GM18508 (cell line): ENCODE measurements at regions not wholly inside any gene's neighbourhood (a gene's known extent, or its start where the extent isn't known, plus 50 kb on each side); places are given as distances from the start of the nearest gene placed in this dataset.
"Not testable (repeated sequence)": the region's sequence is repeated elsewhere in the genome, so short reads cannot be mapped to it uniquely, and the experiment has no call there.

Source experiments
- ATAC-seq: cut with Tn5 transposase; IDR thresholded peaks from one replicate; pipeline ENCODE4 v1.9.1; 2021; ENCODE audit warnings: moderate number of reproducible peaks; ENCODE audit not compliant: insufficient read depth, unreplicated experiment

DNA sequence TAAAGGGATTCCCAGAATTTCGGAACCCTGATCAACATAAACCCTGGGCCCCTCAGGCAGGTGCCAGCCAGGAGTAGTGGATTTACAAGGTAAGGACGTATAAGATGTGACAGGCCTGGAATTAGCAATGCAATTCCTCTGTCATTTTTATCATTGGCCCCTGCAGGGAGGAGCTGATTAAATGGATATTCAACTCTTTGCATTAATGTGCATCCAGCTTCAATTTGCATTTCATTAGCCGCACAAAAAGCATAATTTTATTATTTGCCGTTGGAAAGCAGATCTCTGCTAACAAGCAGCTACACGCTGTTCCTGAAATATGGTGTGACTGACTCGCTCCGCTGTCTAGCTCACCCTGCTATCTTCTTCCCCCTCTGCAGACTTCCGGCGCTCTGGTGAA is 195.8 kb downstream of the RPS24 start:
- ATAC-seq, result no peak

DNA sequence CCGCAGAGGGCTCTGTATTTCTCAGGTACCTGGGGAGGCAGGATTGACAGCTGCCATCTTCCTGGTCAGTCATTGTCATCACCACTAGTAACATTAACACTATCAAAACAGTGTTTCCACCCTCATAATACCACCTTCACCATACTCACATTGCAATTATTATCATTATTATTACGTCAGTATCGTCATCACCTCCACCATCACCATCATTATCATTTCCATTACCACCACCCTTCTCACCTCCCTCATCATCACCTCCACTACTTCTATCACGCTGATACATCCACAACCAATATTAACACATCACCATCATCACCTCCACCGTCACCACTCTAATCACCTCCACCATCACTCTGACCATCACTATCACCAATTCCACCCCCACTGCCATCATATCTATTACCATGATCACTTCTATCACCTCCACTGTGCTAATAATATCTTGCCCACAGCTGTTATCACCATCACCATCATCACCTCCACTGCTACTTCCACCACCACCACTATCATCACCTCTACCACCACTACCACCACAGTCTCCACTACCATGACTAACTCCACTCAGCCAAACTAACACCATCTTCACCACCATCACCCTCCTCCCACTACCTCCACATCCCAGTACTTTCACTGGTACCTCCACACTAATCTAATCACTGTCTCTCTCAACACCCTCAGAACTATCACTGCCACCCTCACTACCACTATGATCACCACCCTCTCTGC is 196.4 kb downstream of the RPS24 start:
- no peak for ATAC-seq

DNA sequence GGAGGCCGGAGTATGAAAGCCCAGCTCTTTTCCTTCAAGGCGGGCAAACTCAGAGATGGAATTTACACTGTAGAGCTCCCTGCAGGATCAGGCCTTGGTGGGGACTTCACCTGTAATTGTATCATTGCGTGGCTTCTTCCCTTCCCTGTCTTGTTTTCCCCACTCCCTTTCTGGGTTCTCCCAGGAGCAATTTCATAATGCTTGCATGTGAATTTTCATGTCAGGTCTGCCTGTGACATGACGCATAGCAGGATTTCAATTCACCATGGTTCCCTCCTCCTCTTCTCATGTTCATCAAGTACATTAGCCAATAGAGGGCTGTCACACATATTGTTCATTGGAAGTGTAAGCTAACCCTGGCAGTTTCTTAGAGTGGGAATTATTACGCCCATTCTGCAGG is 197.7 kb downstream of the RPS24 start:
- no peak for ATAC-seq

DNA sequence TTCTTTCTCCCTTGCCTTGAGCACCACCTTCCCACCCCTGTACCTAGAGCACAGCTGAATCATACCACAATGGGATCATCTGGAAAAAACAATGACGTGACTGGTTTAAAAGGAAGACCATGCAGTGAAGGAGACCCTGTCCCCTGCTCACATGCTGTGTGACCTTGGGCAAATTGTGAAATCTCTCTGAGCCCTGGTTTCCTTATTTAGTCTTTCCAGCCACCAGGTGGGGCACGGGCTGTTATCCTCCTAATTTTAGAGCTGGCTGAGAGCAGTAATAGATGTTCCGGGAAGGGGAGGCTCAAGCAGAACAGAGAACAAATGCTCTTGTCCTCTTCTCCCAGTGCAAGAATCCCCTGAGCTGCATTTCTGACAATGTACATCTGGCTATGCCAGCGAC is 198.3 kb downstream of the RPS24 start:
- ATAC-seq, result no peak

DNA sequence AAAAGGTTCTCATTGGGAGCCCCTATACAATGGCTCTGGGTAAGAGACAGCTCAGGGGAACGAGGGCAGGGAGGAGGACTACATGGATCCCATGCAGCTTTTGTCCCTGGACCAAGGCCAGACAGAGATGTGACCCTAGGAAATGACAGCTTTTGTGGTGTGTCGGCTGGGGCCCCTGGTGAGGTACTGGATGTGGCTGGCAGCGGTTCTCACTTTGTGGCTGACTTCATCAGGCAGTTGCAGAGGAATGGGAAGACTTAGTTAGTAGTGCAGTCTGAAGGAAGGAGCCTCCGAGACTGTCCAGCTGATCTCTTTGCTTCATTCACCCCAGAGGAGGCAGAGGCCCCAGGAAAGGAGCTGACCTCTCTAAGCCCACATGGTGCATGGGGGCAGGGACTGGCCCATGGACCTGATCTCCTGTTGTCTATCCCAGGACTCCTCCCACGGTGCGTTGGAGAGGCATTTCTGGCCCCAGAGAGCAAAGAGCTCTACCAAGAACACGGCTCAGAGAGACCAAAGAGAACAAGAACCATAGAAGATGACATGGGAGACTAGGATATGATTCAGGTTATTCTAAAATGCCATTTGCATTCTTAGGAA is 202.9 kb downstream of the RPS24 start:
- ATAC-seq, result no peak

DNA sequence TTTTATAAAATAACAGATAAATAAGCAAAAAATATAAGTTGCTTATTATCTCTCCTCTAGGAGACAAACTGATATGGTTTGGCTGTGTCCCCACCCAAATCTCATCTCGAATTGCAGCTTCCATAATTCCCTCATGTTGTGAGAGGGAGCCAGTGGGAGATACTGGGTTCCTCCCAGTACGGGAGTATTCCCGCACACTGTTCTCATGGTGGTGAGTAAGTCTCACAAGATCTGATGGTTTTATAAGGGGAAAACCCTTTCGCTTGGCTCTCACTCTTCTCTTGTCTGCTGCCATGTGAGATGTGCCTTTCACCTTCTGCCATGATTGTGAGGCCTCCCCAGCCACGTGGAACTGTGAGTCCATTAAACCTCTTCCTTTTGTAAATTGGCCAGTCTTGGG is 204.3 kb downstream of the RPS24 start:
- not testable (repeated sequence) for ATAC-seq

DNA sequence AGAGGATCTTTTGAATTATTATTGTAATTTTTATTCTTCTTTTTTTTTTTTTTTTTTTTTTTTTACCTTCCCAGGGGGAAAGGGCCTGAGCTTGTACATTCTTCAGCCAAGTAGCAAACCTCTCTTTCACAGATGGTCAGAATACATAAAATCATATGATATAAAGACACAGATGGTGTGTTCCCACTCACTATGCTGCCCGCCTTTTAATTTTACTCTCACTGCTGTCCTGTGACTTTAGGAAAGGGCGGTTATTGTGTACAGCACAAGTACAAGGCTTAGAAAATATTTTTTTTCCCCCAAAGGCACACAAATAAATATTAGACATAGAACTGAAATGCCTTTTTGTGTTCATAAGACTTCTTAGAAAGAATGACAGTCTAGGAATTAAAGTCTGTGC is 213.6 kb downstream of the RPS24 start:
- ATAC-seq, result no peak

DNA sequence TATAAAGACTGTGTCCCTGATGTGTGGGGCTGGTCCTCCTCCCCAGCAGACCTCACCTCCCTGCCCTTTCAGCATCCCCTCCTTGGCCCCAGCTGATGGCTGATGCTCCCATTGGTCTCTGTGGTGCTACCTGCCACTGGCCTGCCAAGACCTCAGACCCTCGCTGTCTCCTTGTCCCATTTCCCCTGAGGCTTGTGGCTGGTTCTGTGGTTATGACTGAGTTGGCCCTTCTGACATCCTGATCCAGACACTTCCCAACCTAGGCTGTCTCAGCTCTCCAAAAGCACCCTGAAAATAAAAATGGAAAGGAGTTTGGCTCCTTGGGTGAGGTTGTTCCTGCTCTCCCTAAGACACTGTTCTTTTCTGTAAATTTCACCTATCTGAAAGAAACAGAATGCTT is 214.2 kb downstream of the RPS24 start:
- no peak for ATAC-seq

DNA sequence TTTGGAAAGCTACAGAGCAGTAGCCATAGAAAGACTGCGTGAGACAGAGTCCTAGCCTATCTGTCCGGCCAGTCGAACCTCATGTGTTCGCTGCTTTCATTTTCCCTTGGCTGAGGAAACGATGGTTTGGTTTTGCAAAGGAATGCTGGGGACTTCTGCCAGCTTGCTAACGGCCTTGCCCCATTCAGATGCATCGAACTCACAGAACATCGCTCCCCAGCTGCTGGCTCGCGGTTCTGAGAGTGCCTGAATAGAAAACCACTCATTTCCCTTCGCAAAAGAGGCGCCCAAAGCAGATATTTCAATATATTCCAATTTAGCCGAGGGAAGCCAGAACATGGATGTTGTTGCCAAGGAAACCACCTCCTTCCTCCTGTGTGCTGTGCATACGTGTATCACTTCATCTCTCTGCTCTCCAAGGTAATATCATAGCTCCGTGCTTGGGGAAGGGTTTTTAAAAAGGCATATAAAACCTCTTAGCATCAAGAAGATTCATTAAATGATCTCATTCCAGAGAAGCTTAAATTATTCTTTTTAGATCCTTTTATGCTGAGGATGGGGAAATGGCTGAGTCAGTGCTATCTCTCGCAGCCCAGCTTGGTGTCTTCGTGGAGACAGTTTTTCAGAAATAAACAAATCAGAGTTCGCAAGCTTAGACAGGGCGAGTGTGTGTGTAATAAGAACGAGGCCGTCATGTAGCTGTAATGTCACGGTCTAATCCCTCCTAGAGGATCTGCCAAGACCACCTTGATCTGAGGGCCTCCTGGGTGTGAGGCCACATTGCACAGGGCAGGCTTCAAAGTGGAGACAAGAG is 215.2 kb downstream of the RPS24 start:
- no peak for ATAC-seq

DNA sequence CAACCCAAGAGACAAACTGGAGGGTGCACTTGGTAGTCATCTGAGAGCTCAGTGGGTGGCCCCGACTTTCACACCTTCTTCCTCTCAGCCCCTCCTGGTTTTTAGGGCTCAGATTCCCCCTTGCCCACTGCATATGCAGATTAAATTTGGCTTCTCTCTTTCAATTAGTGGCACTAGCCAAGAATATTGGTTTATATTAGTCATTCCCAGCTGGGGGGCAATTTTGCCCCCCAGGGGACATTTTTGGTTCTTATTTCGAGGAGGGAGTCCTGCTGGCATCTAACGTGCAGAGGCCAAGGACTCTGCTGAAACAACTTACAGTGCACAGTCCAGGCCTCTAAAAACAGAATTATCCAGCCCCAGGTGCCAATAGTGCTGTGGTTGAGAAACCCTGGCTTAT is 216.0 kb downstream of the RPS24 start:
- ATAC-seq, result no peak

DNA sequence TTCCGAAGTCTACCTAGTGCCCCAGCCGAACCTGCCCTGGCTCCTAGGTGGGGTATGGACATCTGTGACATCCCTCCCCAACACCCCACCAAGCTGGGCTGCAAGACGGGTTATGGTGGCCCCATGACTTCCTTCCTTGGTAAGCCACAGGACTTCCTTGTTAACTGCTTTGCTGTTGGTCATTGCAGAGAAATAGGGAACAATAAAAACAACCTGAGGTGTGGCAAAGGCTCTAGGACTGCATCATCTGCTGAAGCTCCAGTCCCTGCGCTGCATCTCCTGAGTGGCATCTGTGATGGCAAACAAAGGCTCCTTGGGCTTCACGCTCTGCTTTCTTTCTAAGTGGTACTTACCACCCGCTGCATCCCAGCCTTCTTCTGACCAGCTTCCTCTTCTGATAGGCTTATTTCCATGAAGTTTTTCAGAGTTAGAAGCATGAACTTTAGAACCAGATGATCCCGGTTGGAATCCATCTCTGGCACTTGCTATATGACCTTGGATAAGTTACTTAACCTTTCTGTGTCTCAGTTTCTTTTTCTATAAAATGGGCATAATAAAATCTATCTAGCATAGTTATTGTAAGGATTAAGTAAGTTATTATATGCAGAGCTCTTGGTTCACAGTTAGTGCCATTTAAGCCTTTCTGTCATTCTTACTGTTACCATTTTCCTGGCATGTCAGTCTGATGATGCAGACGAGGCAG is 216.8 kb downstream of the RPS24 start:
- ATAC-seq, result no peak

DNA sequence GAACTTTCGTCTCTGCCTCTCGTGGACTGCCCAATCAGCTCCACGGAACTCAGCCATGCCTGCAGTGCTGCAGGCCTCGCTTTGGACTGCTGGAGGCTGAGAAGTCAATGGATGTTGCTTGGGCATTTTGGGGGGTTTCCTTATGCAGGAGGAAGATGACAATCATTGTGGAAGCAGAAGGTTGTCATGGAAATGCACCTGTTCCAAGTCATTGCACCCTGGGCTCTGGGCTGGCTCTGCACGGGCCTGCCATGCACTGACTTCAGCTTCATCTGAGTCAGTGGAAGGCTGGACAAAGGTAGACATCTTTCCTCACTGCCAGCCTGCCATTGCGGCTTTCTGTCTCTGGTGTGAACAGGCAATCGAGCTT is 217.3 kb downstream of the RPS24 start:
- ATAC-seq, result no peak

DNA sequence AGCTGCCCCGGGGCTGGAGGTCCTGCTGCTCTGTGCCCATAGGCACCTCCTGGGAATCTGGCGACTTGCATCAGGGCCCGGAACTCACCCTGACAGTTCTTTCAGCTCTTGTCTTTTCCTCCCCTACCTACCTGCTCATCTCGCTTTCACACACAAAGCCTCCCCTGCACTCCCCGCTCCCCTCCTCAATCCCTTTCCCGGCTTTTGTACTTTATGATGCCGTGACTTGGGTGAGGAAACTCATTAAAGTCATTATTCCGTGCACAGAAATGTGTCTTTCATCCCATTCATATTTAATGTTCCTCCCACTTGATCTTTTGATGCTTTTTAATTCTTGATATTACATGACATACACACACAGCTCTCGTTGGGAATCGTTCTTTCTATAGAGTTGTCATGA is 218.6 kb downstream of the RPS24 start:
- no peak for ATAC-seq

DNA sequence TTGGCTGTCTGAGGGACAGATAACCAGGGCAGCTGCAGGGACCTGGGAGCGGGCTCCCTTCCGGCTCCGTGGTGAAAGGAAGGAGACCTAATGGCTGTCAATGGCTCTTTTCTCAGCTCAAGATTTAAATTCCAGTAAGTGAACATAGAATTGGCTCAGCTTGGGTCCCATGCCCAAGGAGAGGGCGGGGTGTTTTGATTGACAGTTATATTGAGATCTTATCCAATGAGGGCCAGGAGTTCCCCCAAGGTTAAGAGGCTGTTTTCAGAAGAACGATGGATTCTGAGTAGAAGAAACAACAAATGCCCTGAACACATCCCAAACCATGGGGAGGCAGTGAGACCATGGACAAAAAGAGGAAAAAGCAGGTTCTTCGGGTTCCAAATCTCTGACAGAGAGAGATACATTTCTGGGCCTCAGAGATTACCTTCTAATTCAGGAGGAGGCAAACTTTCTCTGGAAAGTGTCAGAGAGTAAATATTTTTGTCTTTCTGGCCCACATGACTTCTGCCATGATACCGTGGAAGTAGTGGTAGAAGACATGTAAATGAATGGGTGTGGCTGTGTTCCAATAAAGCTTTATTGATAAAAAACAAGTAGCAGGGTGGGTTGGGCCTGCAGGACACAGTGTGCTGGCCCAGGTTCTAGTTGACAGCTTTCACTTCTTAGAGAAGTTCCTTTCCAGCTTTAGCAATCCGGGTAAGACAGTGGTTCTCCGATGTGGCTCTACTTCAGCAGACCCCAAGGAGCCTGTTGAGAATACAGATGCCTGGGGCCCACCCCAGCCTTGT is 219.6 kb downstream of the RPS24 start:
- ATAC-seq, result no peak

DNA sequence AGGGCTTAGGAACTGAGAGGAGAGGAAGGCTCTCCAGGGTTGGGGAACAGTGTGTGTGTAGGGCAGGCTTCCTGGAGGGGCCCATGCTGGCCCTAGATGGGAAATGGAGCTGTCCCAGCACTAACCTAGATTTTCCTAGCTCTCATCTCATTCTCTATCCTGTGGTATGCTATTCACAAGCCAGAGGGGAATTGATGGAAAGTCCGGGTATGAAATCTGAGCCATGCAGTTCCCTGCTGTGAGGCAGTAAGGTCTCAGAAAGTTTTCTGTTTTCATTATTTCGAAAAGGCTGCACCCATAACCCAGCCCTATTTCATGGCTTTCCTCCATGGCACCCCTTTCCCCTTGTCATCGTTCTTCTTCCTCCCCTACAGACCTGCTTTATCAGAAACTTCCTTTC is 220.3 kb downstream of the RPS24 start:
- ATAC-seq, result no peak

DNA sequence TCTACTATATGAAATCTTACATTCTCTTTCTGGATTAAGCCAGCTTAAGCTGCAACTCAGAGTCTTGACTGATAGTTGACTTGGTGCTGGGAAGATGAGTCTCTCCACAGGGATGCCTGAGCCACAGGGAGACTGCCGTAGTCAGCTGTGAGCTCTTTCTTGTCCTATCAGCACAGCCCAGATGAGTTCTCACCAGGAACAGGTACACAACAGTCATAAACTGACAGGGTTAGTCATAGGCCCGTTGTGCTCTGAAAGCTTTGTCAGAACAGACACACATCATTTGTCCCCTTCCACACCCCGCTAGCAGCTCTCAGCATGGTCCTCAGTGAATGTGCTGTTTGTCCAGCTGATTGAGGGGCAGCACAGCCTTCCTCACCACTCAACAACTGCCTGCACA is 221.6 kb downstream of the RPS24 start:
- ATAC-seq, result no peak

DNA sequence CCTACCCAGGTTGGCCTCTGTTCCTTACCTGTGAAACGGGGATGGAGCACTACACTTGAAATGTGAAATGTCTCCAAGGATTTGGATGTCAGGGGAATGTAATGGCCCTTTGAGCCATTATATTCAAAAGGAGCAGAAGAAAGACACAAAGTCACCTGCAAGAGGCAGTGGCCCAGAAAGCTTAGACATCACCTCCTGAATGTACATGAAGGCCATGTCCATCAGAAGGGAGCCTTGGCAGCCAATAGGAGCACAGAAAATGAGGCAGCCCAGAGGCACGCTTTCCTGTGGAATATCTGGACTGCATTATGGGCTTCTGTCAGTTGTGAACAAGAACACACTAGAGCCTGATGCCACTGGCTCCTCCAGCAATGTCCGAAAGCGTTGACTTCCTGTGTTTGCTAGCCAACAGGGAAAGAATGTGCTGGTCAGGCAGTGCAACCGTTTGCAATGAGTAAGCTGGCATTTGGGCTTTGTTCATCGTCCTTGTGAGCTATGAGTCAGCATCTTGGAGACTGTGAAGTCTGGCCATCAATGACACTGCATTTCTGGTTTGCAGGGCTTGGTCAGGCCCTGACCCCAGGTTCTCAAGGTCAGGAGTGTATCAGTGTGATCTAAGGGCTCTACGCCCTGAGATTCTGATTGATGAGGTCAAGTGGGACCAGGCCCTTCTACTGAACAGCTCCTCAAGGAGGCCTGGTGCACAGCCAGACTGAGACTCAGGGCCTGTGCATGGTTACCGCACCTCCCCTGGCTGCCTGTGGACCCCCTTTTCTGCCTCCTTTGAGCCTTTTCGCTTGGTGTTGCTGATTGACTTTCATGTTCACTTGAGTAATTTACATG is 222.4 kb downstream of the RPS24 start:
- ATAC-seq, result no peak

DNA sequence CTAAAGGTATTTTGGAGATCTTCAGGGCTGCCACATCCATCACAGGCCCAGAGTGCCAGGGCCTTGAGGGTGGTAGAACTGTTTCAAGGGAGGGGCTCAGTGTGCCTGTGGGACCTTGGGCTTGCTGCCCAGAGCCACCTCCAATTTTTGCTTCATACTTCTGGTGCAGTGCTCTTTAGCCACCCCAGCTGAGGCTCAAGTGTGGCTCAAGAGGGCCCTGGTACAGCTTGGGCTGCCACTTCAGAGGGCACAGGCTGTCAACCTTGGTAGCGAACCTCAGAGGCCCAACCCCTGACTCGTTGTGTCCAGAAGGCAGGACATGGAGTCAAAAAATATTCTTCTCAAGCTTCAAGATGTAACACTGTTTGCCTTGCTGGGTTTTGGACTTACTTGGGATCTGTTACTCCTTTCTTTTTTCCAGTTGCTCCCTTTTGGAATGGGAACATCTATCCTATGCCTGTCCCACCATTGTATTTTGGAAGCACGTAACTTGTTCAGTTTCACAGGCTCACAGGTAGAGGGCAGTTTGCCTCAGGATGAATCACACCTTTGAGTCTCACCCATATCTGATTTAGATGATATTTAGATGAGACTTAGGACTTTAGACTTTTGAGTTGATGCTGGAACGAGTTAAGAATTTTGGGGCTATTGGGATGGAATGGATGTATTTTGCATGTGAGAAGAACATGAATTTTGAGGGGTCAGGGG is 224.8 kb downstream of the RPS24 start:
- ATAC-seq, result no peak

DNA sequence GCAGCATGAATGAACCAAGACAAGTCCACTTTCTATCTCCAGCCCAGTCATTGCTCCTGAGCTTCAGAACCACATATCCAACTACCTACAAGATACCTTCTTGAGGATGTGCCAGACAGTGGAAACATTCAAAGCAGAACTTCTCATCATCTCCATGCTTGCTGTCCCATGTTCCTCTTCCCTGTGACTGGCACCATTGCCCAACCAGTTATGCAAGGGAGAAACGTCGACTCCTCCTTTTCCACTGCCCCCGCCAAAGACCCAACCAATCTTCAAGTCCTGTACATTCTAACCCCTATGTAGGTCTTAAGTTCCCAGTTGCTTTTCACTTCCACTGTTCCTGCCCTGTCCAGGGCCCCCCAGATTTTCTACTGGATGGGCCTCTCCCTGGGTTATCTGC is 225.7 kb downstream of the RPS24 start:
- ATAC-seq, result no peak
